HG03025 (cell line): ENCODE measurements at regions not wholly inside any gene's neighbourhood (a gene's known extent, or its start where the extent isn't known, plus 50 kb on each side); places are given as distances from the start of the nearest gene placed in this dataset.

Experiments
- ATAC-seq: cut with Tn5 transposase; IDR thresholded peaks from one replicate; pipeline ENCODE4 v1.9.1; 2021; ENCODE audit warnings: mild to moderate bottlenecking, moderate library complexity; ENCODE audit not compliant: unreplicated experiment, low FRiP score

GRCh38 chr17:79479876-79480275, 131.0 kb downstream of the RBFOX3 start:
- no peak for ATAC-seq

- no peak for ATAC-seq
These were observed 132.0 kb downstream of the RBFOX3 start for GRCh38 chr17:79478841-79479240.

GRCh38 chr17:79478051-79478461, 132.8 kb downstream of the RBFOX3 start:
- ATAC-seq: no peak

- no peak for ATAC-seq
These were observed 134.7 kb downstream of the RBFOX3 start for GRCh38 chr17:79476074-79476652.

GRCh38 chr17:79473876-79474440, 136.9 kb downstream of the RBFOX3 start:
- ATAC-seq: no peak

GRCh38 chr17:79473111-79473875, 137.6 kb downstream of the RBFOX3 start:
- ATAC-seq: no peak

- ATAC-seq: no peak
These were observed 140.1 kb downstream of the RBFOX3 start for GRCh38 chr17:79470754-79471153.

- ATAC-seq: no peak
These were observed 141.2 kb downstream of the RBFOX3 start for GRCh38 chr17:79469646-79470045.

- no peak for ATAC-seq
These were observed 142.5 kb downstream of the RBFOX3 start for GRCh38 chr17:79468183-79468944.

GRCh38 chr17:79466562-79467350, 144.1 kb downstream of the RBFOX3 start:
- ATAC-seq: no peak

- ATAC-seq: no peak
These were observed 145.2 kb downstream of the RBFOX3 start for GRCh38 chr17:79465681-79466025.

GRCh38 chr17:79465011-79465680, 145.7 kb downstream of the RBFOX3 start:
- no peak for ATAC-seq

- no peak for ATAC-seq
These were observed 146.4 kb downstream of the RBFOX3 start for GRCh38 chr17:79464318-79465010.

- ATAC-seq: no peak
These were observed 147.2 kb downstream of the RBFOX3 start for GRCh38 chr17:79463421-79464317.

- no peak for ATAC-seq
These were observed 149.8 kb downstream of the RBFOX3 start for GRCh38 chr17:79461041-79461440.

GRCh38 chr17:79459846-79460245, 151.0 kb downstream of the RBFOX3 start:
- ATAC-seq: no peak

- no peak for ATAC-seq
These were observed 151.7 kb downstream of the RBFOX3 start for GRCh38 chr17:79459003-79459655.

- ATAC-seq: no peak
These were observed 152.5 kb downstream of the RBFOX3 start for GRCh38 chr17:79458356-79458755.
